Adrenal gland (tissue), 5 donors: ENCODE measurements at regions not wholly inside any gene's neighbourhood (a gene's known extent, or its start where the extent isn't known, plus 50 kb on each side); places are given as distances from the start of the nearest gene placed in this dataset.

Experiments
- POLR2A ChIP-seq, 2 donors: fragments of 450-650 bp; IDR thresholded peaks; one replicate each; pipeline ENCODE4 v1.6.1; 2017; ENCODE audit warnings: antibody characterized with exemption in 2 of 2, mild to moderate bottlenecking in 2 of 2, moderate library complexity in 1 of 2
- TF ChIP-seq, protein P1 (sequence below), 6 experiments: fragments of 450-650 bp in 4 of 6; fragments of 200-600 bp in 2 of 6; sonication (generic) in 1 of 6; IDR thresholded peaks; 1 replicate in 5 of 6; 2 replicates in 1 of 6; pipeline versions ENCODE4 v1.5.1 to v1.8.0; 2016 to 2021; ENCODE audit warnings: antibody characterized with exemption in 6 of 6, mild to moderate bottlenecking in 2 of 6, moderate library complexity in 1 of 6
- donor health status: DM: no; HTN: no; CAD: no.

DNA sequence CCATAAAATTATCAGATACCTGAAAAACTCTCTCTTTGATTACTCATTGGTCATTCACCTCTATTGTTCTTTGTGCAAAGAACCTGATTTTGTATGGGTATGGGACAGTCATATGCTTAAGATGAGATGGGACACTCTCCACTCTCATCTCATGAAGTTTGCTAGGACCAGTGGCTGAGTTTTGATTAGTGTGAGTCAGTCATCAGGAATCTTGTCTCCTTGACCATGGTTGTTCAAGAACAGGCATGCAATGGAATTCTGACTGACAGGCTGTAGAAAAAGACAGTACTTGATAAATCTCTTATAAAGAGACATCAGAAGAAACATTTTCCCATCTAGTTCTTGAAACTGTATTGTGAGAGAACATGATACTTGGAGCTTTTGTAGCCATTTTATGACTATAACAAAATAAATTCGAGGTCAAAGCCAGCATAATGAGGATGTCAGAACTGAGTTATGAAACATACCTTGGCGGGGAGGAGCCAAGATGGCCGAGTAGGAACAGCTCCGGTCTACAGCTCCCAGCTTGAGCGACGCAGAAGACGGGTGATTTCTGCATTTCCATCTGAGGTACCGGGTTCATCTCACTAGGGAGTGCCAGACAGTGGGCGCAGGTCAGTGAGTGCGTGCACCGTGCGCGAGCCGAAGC lies 367.0 kb downstream of the NR4A2 start:
- TF ChIP-seq, protein P1, sequence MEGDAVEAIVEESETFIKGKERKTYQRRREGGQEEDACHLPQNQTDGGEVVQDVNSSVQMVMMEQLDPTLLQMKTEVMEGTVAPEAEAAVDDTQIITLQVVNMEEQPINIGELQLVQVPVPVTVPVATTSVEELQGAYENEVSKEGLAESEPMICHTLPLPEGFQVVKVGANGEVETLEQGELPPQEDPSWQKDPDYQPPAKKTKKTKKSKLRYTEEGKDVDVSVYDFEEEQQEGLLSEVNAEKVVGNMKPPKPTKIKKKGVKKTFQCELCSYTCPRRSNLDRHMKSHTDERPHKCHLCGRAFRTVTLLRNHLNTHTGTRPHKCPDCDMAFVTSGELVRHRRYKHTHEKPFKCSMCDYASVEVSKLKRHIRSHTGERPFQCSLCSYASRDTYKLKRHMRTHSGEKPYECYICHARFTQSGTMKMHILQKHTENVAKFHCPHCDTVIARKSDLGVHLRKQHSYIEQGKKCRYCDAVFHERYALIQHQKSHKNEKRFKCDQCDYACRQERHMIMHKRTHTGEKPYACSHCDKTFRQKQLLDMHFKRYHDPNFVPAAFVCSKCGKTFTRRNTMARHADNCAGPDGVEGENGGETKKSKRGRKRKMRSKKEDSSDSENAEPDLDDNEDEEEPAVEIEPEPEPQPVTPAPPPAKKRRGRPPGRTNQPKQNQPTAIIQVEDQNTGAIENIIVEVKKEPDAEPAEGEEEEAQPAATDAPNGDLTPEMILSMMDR (IDR thresholded peaks at IDR 0.05): no peak
- no peak for TF ChIP-seq POLR2A (IDR thresholded peaks at IDR 0.05)
